NCI-H226 (cell line): ENCODE measurements at regions not wholly inside any gene's neighbourhood (a gene's known extent, or its start where the extent isn't known, plus 50 kb on each side); places are given as distances from the start of the nearest gene placed in this dataset.

Experiments used
- DNase-seq: peaks from one replicate; pipeline ENCODE4 v3.0.0-alpha.2; 2015

GRCh38 chr6:118761645-118762044, 110.3 kb upstream of the CEP85L start:
- DNase-seq, result peak; percentile 26

GRCh38 chr6:118758946-118759345, 107.6 kb upstream of the CEP85L start:
- no peak for DNase-seq

- DNase-seq, result no peak
Measured at GRCh38 chr6:118755941-118756646, 104.7 kb upstream of the CEP85L start.

- DNase-seq, result no peak
Measured at GRCh38 chr6:118752803-118753202, 101.4 kb upstream of the CEP85L start.

GRCh38 chr6:118751072-118751471, 99.7 kb upstream of the CEP85L start:
- no peak for DNase-seq

- DNase-seq, result no peak
Measured at GRCh38 chr6:118750143-118750542, 98.8 kb upstream of the CEP85L start.

GRCh38 chr6:118748311-118749062, 97.1 kb upstream of the CEP85L start:
- DNase-seq, result no peak

- DNase-seq, result no peak
Measured at GRCh38 chr6:118746825-118747174, 95.4 kb upstream of the CEP85L start.

GRCh38 chr6:118746145-118746824, 94.9 kb upstream of the CEP85L start:
- DNase-seq, result no peak

- no peak for DNase-seq
Measured at GRCh38 chr6:118745156-118745555, 93.8 kb upstream of the CEP85L start.

GRCh38 chr6:118744261-118744941, 93.0 kb upstream of the CEP85L start:
- DNase-seq, result no peak

- no peak for DNase-seq
Measured at GRCh38 chr6:118743746-118744145, 92.4 kb upstream of the CEP85L start.

GRCh38 chr6:118740372-118740771, 89.0 kb upstream of the CEP85L start:
- DNase-seq, result peak; percentile 57

GRCh38 chr6:118739696-118740353, 88.4 kb upstream of the CEP85L start:
- DNase-seq, result no peak

- no peak for DNase-seq
Measured at GRCh38 chr6:118736440-118736839, 85.0 kb upstream of the CEP85L start.

- DNase-seq, result no peak
Measured at GRCh38 chr6:118735320-118735719, 83.9 kb upstream of the CEP85L start.

- no peak for DNase-seq
Measured at GRCh38 chr6:118725944-118726343, 74.6 kb upstream of the CEP85L start.

- DNase-seq, result no peak
Measured at GRCh38 chr6:118724211-118724610, 72.8 kb upstream of the CEP85L start.

- DNase-seq, result no peak
Measured at GRCh38 chr6:118722829-118723813, 71.7 kb upstream of the CEP85L start.

- DNase-seq, result no peak
Measured at GRCh38 chr6:118720125-118720473, 68.7 kb upstream of the CEP85L start.

GRCh38 chr6:118719351-118720124, 68.1 kb upstream of the CEP85L start:
- no peak for DNase-seq
